ENCODE measurements at regions not wholly inside any gene's neighbourhood (a gene's known extent, or its start where the extent isn't known, plus 50 kb on each side); places are given as distances from the start of the nearest gene placed in this dataset.

DNA sequence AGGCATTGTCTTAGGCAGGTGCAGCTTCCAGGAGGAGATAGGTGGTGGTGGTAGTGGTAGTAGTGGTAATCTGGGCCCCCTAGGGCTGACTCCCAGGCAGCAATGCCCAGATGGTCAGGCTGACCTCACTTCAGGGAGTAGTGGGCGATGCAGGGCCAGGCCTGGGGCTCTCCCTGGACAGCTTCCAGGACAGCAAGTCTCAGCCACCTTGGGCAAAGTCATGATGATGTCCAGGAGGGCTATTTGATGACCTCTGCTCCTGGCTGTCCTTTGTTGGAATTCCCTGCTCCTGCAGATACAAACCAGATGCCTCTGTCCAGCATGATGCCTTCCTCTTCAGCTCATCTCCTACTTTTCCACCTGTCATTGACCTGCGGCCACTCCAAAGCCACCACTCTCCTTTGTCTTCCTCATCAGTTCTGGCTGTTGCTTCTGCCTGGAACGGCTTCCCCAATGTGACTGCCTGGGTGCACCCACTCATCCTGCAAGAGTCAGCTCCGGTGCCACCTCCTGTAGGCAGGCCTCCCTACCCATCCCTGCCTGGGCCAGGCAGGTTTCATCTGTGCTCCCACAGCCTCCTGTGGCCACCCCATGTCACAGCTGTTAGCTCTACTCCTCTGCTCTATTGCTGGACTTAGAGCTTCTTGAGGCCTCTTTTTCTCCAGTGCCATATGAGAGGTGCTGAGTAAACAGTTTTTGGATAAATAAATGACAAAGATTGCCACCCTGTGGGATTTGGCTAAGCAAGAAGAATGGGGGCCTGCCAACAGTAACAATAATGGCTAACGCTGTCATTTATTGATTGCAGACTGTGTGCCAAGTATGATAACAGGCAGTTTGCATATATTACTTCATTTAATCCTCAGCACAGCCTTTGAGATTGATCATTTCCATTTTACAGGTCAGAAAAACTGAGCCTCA lies 172.9 kb upstream of the NECTIN1 start:
- TF ChIP-seq, protein P1, sequence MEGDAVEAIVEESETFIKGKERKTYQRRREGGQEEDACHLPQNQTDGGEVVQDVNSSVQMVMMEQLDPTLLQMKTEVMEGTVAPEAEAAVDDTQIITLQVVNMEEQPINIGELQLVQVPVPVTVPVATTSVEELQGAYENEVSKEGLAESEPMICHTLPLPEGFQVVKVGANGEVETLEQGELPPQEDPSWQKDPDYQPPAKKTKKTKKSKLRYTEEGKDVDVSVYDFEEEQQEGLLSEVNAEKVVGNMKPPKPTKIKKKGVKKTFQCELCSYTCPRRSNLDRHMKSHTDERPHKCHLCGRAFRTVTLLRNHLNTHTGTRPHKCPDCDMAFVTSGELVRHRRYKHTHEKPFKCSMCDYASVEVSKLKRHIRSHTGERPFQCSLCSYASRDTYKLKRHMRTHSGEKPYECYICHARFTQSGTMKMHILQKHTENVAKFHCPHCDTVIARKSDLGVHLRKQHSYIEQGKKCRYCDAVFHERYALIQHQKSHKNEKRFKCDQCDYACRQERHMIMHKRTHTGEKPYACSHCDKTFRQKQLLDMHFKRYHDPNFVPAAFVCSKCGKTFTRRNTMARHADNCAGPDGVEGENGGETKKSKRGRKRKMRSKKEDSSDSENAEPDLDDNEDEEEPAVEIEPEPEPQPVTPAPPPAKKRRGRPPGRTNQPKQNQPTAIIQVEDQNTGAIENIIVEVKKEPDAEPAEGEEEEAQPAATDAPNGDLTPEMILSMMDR (IDR thresholded peaks at IDR 0.05; ENCODE audit: unreplicated experiment): no peak
- POLR2A ChIA-PET: no interaction called here
- intact Hi-C loops (cut with micrococcal nuclease): no loop called here
- no TSS peak for BruUV-seq (replicated peaks)
- CTCF ChIA-PET: no interaction called here
- peaks cover 41% of the 10 kb centered on the region for H3K27me3 Mint-ChIP-seq (ENCODE audit: insufficient read depth, unreplicated experiment)
- no peaks in the 10 kb centered on the region for H3K9me3 Mint-ChIP-seq (ENCODE audit: unreplicated experiment)
- H3K27ac Mint-ChIP-seq (ENCODE audit: low read depth, unreplicated experiment): no peak overlapping the region
- H3K4me1 Mint-ChIP-seq (ENCODE audit: insufficient read depth, unreplicated experiment): no peaks in the 10 kb centered on the region
- no peak overlapping the region for H3K4me3 Mint-ChIP-seq (ENCODE audit: unreplicated experiment)
- DNase-seq (ENCODE audit: unreplicated experiment): no peak
- H3K36me3 Mint-ChIP-seq (ENCODE audit: insufficient read depth, unreplicated experiment): peaks cover 7% of the 10 kb centered on the region

DNA sequence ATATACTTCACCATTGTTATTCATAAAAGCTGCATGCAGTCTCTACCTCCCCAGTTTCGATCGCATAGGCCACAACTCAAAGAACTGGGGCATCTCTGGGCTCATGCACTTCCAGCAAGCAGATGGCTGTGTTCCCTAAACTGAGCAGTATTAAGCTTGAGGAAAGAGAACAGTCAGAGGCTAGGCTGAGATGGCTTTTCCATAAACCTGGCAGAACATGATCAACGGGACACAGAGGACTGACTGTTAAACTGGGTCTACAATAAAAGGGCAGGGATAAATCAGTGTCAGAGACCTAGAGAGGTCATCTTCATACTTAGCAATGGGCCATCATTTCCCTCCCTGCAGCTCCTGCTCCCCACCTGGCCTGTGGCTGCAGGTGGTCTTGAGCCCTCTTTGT lies 171.0 kb upstream of the NECTIN1 start:
- intact Hi-C loops (cut with micrococcal nuclease): no loop called here
- Mint-ChIP-seq H3K36me3 (ENCODE audit: insufficient read depth, unreplicated experiment) (peaks cover 7% of the 10 kb centered on the region), H3K4me1 (ENCODE audit: insufficient read depth, unreplicated experiment) (no peaks in the 10 kb centered on the region), H3K27ac (ENCODE audit: low read depth, unreplicated experiment) (no peak overlapping the region), H3K9me3 (ENCODE audit: unreplicated experiment) (no peaks in the 10 kb centered on the region), H3K4me3 (ENCODE audit: unreplicated experiment) (no peak overlapping the region), H3K27me3 (ENCODE audit: insufficient read depth, unreplicated experiment) (peaks cover 27% of the 10 kb centered on the region)
- DNase-seq (ENCODE audit: unreplicated experiment): no peak
- no TSS peak for BruUV-seq (replicated peaks)
- CTCF ChIA-PET: no interaction called here
- TF ChIP-seq, protein P1 (IDR thresholded peaks at IDR 0.05; ENCODE audit: unreplicated experiment): no peak
- POLR2A ChIA-PET: no interaction called here

DNA sequence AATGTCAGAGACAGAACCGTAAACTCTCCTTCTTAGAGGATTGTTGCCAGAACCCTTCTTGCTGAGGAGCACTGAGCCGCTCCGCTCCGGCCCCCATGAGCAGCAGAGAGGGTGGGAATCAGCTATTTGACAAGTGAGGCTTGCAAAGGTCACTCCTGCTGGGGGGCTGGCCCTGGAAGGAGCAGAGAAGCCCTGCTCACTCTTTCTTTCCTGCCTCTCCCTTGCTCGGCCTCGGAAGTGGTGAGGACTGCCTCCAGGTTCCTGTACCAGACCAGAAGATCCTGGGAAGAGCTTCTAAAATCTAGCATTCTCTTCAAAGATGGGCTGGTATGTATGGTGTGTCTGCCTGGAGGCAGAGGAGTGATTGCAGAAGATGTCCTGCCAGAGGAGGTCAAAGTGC lies 168.6 kb upstream of the NECTIN1 start:
- H3K27me3 Mint-ChIP-seq (ENCODE audit: insufficient read depth, unreplicated experiment): peaks cover 23% of the 10 kb centered on the region
- no TSS peak for BruUV-seq (replicated peaks)
- no peaks in the 10 kb centered on the region for H3K9me3 Mint-ChIP-seq (ENCODE audit: unreplicated experiment)
- H3K27ac Mint-ChIP-seq (ENCODE audit: low read depth, unreplicated experiment): no peak overlapping the region
- CTCF ChIA-PET: no interaction called here
- DNase-seq (ENCODE audit: unreplicated experiment): no peak
- H3K36me3 Mint-ChIP-seq (ENCODE audit: insufficient read depth, unreplicated experiment): no peaks in the 10 kb centered on the region
- H3K4me3 Mint-ChIP-seq (ENCODE audit: unreplicated experiment): no peak overlapping the region
- TF ChIP-seq, protein P1 (IDR thresholded peaks at IDR 0.05; ENCODE audit: unreplicated experiment): no peak
- POLR2A ChIA-PET: interaction anchor here (0.9 kb wide), 1 partner anchor 12 kb away, joined by 3 read pairs; no protein-coding TSS in a partner anchor
- no peaks in the 10 kb centered on the region for H3K4me1 Mint-ChIP-seq (ENCODE audit: insufficient read depth, unreplicated experiment)
- intact Hi-C loops (cut with micrococcal nuclease): no loop called here

DNA sequence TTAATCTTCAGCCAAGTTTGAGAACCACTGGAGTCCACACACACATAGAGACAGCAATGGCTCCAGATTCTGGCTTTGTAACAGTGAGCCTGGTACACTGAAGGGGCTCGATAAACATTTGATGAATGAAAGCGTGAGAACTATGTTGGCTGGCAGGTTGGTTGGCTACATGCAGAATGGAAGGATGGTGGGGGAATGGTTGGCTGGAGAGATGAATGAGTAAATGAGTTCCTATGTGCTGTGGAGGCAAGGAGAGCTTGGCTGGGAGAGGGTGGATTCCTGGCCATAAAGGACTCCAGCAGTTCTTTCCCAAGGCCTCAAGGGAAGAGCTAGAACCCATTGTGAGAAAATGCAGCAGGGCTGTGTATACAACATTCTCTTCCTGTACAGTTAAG lies 168.0 kb upstream of the NECTIN1 start:
- intact Hi-C loops (cut with micrococcal nuclease): no loop called here
- ChIA-PET CTCF (no interaction called here), POLR2A (no interaction called here)
- BruUV-seq (replicated peaks): no TSS peak
- Mint-ChIP-seq H3K4me3 (ENCODE audit: unreplicated experiment) (no peak overlapping the region), H3K27me3 (ENCODE audit: insufficient read depth, unreplicated experiment) (peaks cover 18% of the 10 kb centered on the region), H3K9me3 (ENCODE audit: unreplicated experiment) (no peaks in the 10 kb centered on the region), H3K27ac (ENCODE audit: low read depth, unreplicated experiment) (no peak overlapping the region), H3K4me1 (ENCODE audit: insufficient read depth, unreplicated experiment) (no peaks in the 10 kb centered on the region), H3K36me3 (ENCODE audit: insufficient read depth, unreplicated experiment) (no peaks in the 10 kb centered on the region)
- DNase-seq (ENCODE audit: unreplicated experiment): no peak
- TF ChIP-seq, protein P1 (IDR thresholded peaks at IDR 0.05; ENCODE audit: unreplicated experiment): no peak

Data from MCF 10A (cell line).